Activated CD4-positive, alpha-beta T cell treated with anti-CD3 and anti-CD28 coated beads for 36 hours (primary cell): ENCODE measurements at regions not wholly inside any gene's neighbourhood (a gene's known extent, or its start where the extent isn't known, plus 50 kb on each side); places are given as distances from the start of the nearest gene placed in this dataset.

Experiments used
- ATAC-seq: fragments of 200-7000 bp; cut with Tn5 transposase; one replicate; pipeline ENCODE4 v1.10.0; 2021; ENCODE audit warnings: mild to moderate bottlenecking, moderate library complexity
- CTCF ChIA-PET: fragments of 350-600 bp; sonication (Branson Sonifier 250); formaldehyde crosslinking; loops from one replicate; lab custom pipeline; 2021; ENCODE audit warnings: antibody characterized with exemption; lab: Charles Lee
- POLR2A ChIA-PET: fragments of 350-600 bp; sonication (Branson Sonifier 250); formaldehyde crosslinking; loops from one replicate; lab custom pipeline; 2021; ENCODE audit warnings: antibody characterized with exemption, inconsistent platforms; lab: Charles Lee
- DNase-seq: peaks from one replicate; pipeline ENCODE4 v3.0.0-alpha.2; 2020
- H3K27ac Mint-ChIP-seq: one replicate; pipeline ENCODE4 v1.8.0; 2021; ENCODE audit warnings: mixed read lengths
- H3K27me3 Mint-ChIP-seq: one replicate; pipeline ENCODE4 v1.8.0; 2021; ENCODE audit warnings: mixed read lengths
- H3K36me3 Mint-ChIP-seq: one replicate; pipeline ENCODE4 v1.8.0; 2021; ENCODE audit warnings: low read depth, mixed read lengths
- H3K4me1 Mint-ChIP-seq: one replicate; pipeline ENCODE4 v1.8.0; 2021; ENCODE audit warnings: mixed read lengths
- H3K4me3 Mint-ChIP-seq: one replicate; pipeline ENCODE4 v1.8.0; 2021; ENCODE audit warnings: mild to moderate bottlenecking, moderate library complexity, mixed read lengths
- H3K9me3 Mint-ChIP-seq: one replicate; pipeline ENCODE4 v1.8.0; 2021; ENCODE audit warnings: low read depth, mixed read lengths
- intact Hi-C, 2 experiments: fragments of 100-400 bp; cut with DNase I in 1 of 2; cut with micrococcal nuclease in 1 of 2; formaldehyde crosslinking; loops; one replicate each; pipeline versions ENCODE4 v1.14.2 to v1.15.1; 2022 to 2024; cut with DNase I, micrococcal nuclease

- POLR2A ChIA-PET, result no interaction called here
These were observed 220.8 kb downstream of the NRIP1 start for GRCh38 chr21:14844001-14844400.

GRCh38 chr21:14842601-14843000 lies 222.2 kb downstream of the NRIP1 start:
- POLR2A ChIA-PET, result no interaction called here
- Mint-ChIP-seq H3K27ac (no peak overlapping the region), H3K36me3 (no peaks in the 10 kb centered on the region), H3K4me1 (no peaks in the 10 kb centered on the region), H3K9me3 (peaks cover 3% of the 10 kb centered on the region), H3K27me3 (no peaks in the 10 kb centered on the region), H3K4me3 (no peak overlapping the region)
- CTCF ChIA-PET, result interaction anchor here (1.2 kb wide), 1 partner anchor 22 kb away, joined by 4 read pairs; no protein-coding TSS in a partner anchor
- intact Hi-C loops, result no loop called here
- ATAC-seq (no peak), DNase-seq (no peak)

More at GRCh38 chr21:14844001-14844400, 220.8 kb downstream of the NRIP1 start:
- no peak overlapping the region for H3K4me3 Mint-ChIP-seq
- CTCF ChIA-PET, result no interaction called here
- no peak overlapping the region for H3K27ac Mint-ChIP-seq
- no peaks in the 10 kb centered on the region for H3K4me1 Mint-ChIP-seq
- no peaks in the 10 kb centered on the region for H3K36me3 Mint-ChIP-seq
- H3K9me3 Mint-ChIP-seq, result peaks cover 3% of the 10 kb centered on the region
- no peaks in the 10 kb centered on the region for H3K27me3 Mint-ChIP-seq
- no peak for ATAC-seq
- intact Hi-C loops, result no loop called here
- no peak for DNase-seq

- ATAC-seq (no peak), DNase-seq (no peak)
- Mint-ChIP-seq H3K36me3 (no peaks in the 10 kb centered on the region), H3K4me3 (no peak overlapping the region), H3K4me1 (peaks cover 5% of the 10 kb centered on the region), H3K9me3 (peaks cover 3% of the 10 kb centered on the region), H3K27ac (no peak overlapping the region), H3K27me3 (no peaks in the 10 kb centered on the region)
- intact Hi-C loops, result no loop called here
- ChIA-PET POLR2A (no interaction called here), CTCF (no interaction called here)
These were observed 223.0 kb downstream of the NRIP1 start for GRCh38 chr21:14841511-14842472.

- H3K36me3 Mint-ChIP-seq, result no peaks in the 10 kb centered on the region
- no peak for DNase-seq
- CTCF ChIA-PET, result interaction anchor here (1.0 kb wide), 1 partner anchor 50 kb away, joined by 3 read pairs; no protein-coding TSS in a partner anchor
- POLR2A ChIA-PET, result no interaction called here
- intact Hi-C loops, result no loop called here
- H3K9me3 Mint-ChIP-seq, result no peaks in the 10 kb centered on the region
- no peak for ATAC-seq
- no peak overlapping the region for H3K4me3 Mint-ChIP-seq
- H3K27me3 Mint-ChIP-seq, result no peaks in the 10 kb centered on the region
- no peak overlapping the region for H3K27ac Mint-ChIP-seq
- peaks cover 6% of the 10 kb centered on the region for H3K4me1 Mint-ChIP-seq
These were observed 226.4 kb downstream of the NRIP1 start for GRCh38 chr21:14838400-14838799.

- ATAC-seq, result peak; percentile 42
- Mint-ChIP-seq H3K27ac (no peak overlapping the region), H3K36me3 (no peaks in the 10 kb centered on the region), H3K27me3 (no peaks in the 10 kb centered on the region), H3K4me3 (no peak overlapping the region), H3K9me3 (no peaks in the 10 kb centered on the region), H3K4me1 (peaks cover 6% of the 10 kb centered on the region)
- ChIA-PET POLR2A (no interaction called here), CTCF (no interaction called here)
- intact Hi-C loops, result no loop called here
- no peak for DNase-seq
These were observed 227.8 kb downstream of the NRIP1 start for GRCh38 chr21:14836950-14837349.

- CTCF ChIA-PET, result no interaction called here
- Mint-ChIP-seq H3K9me3 (no peaks in the 10 kb centered on the region), H3K27me3 (no peaks in the 10 kb centered on the region), H3K4me1 (peaks cover 6% of the 10 kb centered on the region), H3K36me3 (no peaks in the 10 kb centered on the region), H3K4me3 (no peak overlapping the region), H3K27ac (no peak overlapping the region)
- intact Hi-C loops, result no loop called here
- POLR2A ChIA-PET, result no interaction called here
- DNase-seq (no peak), ATAC-seq (no peak)
These were observed 231.0 kb downstream of the NRIP1 start for GRCh38 chr21:14833666-14834351.

GRCh38 chr21:14833241-14833640 lies 231.6 kb downstream of the NRIP1 start:
- POLR2A ChIA-PET, result no interaction called here
- intact Hi-C loops, result no loop called here
- no peak overlapping the region for H3K4me3 Mint-ChIP-seq
- DNase-seq (no peak), ATAC-seq (no peak)
- H3K9me3 Mint-ChIP-seq, result no peaks in the 10 kb centered on the region
- H3K36me3 Mint-ChIP-seq, result no peaks in the 10 kb centered on the region
- no peaks in the 10 kb centered on the region for H3K27me3 Mint-ChIP-seq
- no peak overlapping the region for H3K27ac Mint-ChIP-seq
- CTCF ChIA-PET, result no interaction called here
- H3K4me1 Mint-ChIP-seq, result peaks cover 6% of the 10 kb centered on the region

- no peaks in the 10 kb centered on the region for H3K9me3 Mint-ChIP-seq
- no peak overlapping the region for H3K4me3 Mint-ChIP-seq
- H3K27me3 Mint-ChIP-seq, result no peaks in the 10 kb centered on the region
- peaks cover 12% of the 10 kb centered on the region for H3K4me1 Mint-ChIP-seq
- DNase-seq, result no peak
- no peak overlapping the region for H3K27ac Mint-ChIP-seq
- intact Hi-C loops, result no loop called here
- no peak for ATAC-seq
- ChIA-PET POLR2A (no interaction called here), CTCF (interaction anchor here (0.7 kb wide), 1 partner anchor 349 kb away, joined by 3 read pairs; no protein-coding TSS in a partner anchor)
- H3K36me3 Mint-ChIP-seq, result no peaks in the 10 kb centered on the region
These were observed 234.5 kb downstream of the NRIP1 start for GRCh38 chr21:14830307-14830706.

- no peaks in the 10 kb centered on the region for H3K9me3 Mint-ChIP-seq
- H3K27me3 Mint-ChIP-seq, result no peaks in the 10 kb centered on the region
- no peak overlapping the region for H3K4me3 Mint-ChIP-seq
- ChIA-PET CTCF (no interaction called here), POLR2A (no interaction called here)
- intact Hi-C loops, result loop anchor here in 1 of 2 experiments (10.0 kb wide), 1 partner anchor 285 kb away; the partner anchor contains the start of gene SAMSN1
- peaks cover 12% of the 10 kb centered on the region for H3K4me1 Mint-ChIP-seq
- H3K36me3 Mint-ChIP-seq, result no peaks in the 10 kb centered on the region
- DNase-seq (no peak), ATAC-seq (no peak)
- no peak overlapping the region for H3K27ac Mint-ChIP-seq
These were observed 235.1 kb downstream of the NRIP1 start for GRCh38 chr21:14829685-14830084.

- no peak for ATAC-seq
- Mint-ChIP-seq H3K9me3 (no peaks in the 10 kb centered on the region), H3K4me3 (no peak overlapping the region), H3K27ac (no peak overlapping the region), H3K27me3 (no peaks in the 10 kb centered on the region), H3K36me3 (no peaks in the 10 kb centered on the region), H3K4me1 (peaks cover 12% of the 10 kb centered on the region)
- CTCF ChIA-PET, result no interaction called here
- POLR2A ChIA-PET, result no interaction called here
- intact Hi-C loops, result loop anchor here in 1 of 2 experiments (10.0 kb wide), 1 partner anchor 283 kb away; the partner anchor contains the start of gene SAMSN1
- DNase-seq, result no peak
These were observed 237.3 kb downstream of the NRIP1 start for GRCh38 chr21:14827468-14827867.

- ATAC-seq (no peak), DNase-seq (no peak)
- no peaks in the 10 kb centered on the region for H3K36me3 Mint-ChIP-seq
- no peaks in the 10 kb centered on the region for H3K9me3 Mint-ChIP-seq
- no peak overlapping the region for H3K4me3 Mint-ChIP-seq
- intact Hi-C loops, result loop anchor here in 1 of 2 experiments (10.0 kb wide), 1 partner anchor 282 kb away; the partner anchor contains the start of gene SAMSN1
- CTCF ChIA-PET, result no interaction called here
- no peak overlapping the region for H3K27ac Mint-ChIP-seq
- H3K4me1 Mint-ChIP-seq, result peaks cover 12% of the 10 kb centered on the region
- no peaks in the 10 kb centered on the region for H3K27me3 Mint-ChIP-seq
- POLR2A ChIA-PET, result no interaction called here
These were observed 238.2 kb downstream of the NRIP1 start for GRCh38 chr21:14826630-14827029.
